ENCODE measurements at regions not wholly inside any gene's neighbourhood (a gene's known extent, or its start where the extent isn't known, plus 50 kb on each side); places are given as distances from the start of the nearest gene placed in this dataset.

GRCh38 chr6:71486461-71486860 is 197.8 kb downstream of the OGFRL1 start:
- no peak for TF ChIP-seq CTCF (IDR thresholded peaks at IDR 0.05)
- Mint-ChIP-seq H3K36me3 (no peaks in the 10 kb centered on the region), H3K4me1 (no peaks in the 10 kb centered on the region), H3K4me3 (no peak overlapping the region), H3K9me3 (peaks cover 0 to 3% (median 0%) of the 10 kb centered on the region in 7 donors), H3K27me3 (ENCODE audit: low read depth in 3 of 3) (peaks cover 0 to 4% (median 0%) of the 10 kb centered on the region in 3 donors), H3K27ac (no peak overlapping the region)
- Histone ChIP-seq H2AFZ (ENCODE audit: insufficient read depth, low read depth, low read length, poor library complexity, severe bottlenecking) (no peak overlapping the region), H3K4me2 (replicated peaks; ENCODE audit: extremely low read depth, low read length, poor library complexity, severe bottlenecking) (no peak overlapping the region), H3K9me3 (replicated peaks in 1 of 2; ENCODE audit: control insufficient read depth in 1 of 2, insufficient read depth in 1 of 2, low read length in 2 of 2) (no peaks in the 10 kb centered on the region), H3K27me3 (ENCODE audit: control insufficient read depth in 2 of 2, insufficient read depth in 2 of 2, low read length in 2 of 2) (no peaks in the 10 kb centered on the region), H3K4me1 (ENCODE audit: control insufficient read depth in 1 of 2, insufficient read depth in 2 of 2, low read length in 2 of 2) (no peaks in the 10 kb centered on the region), H3K4me3 (replicated peaks in 1 of 3; ENCODE audit: low read depth in 2 of 3, low read length in 3 of 3) (no peak overlapping the region), H4K20me1 (ENCODE audit: insufficient read depth, low read length) (no peaks in the 10 kb centered on the region), H3K27ac (ENCODE audit: low read depth in 1 of 2, low read length in 2 of 2) (no peak overlapping the region), H3K9ac (ENCODE audit: insufficient read depth, low read length, poor library complexity, severe bottlenecking) (no peak overlapping the region), H3K79me2 (ENCODE audit: insufficient read depth, low read length) (no peaks in the 10 kb centered on the region), H3K36me3 (replicated peaks in 1 of 2; ENCODE audit: control insufficient read depth in 1 of 2, insufficient read depth in 2 of 2, low read length in 2 of 2) (no peaks in the 10 kb centered on the region)
- no CpG with 5 or more reads among the region's 2 CpGs for WGBS (ENCODE audit: insufficient coverage)
- intact Hi-C loops (cut with micrococcal nuclease), result no loop called here
- no peak for DNase-seq

- DNase-seq, result no peak
- intact Hi-C loops (cut with micrococcal nuclease), result no loop called here
- Mint-ChIP-seq H3K36me3 (no peaks in the 10 kb centered on the region), H3K9me3 (peaks cover 0 to 1% (median 0%) of the 10 kb centered on the region in 7 donors), H3K27ac (no peak overlapping the region), H3K4me1 (no peaks in the 10 kb centered on the region), H3K4me3 (no peak overlapping the region), H3K27me3 (ENCODE audit: low read depth in 3 of 3) (peaks cover 0 to 4% (median 0%) of the 10 kb centered on the region in 3 donors)
- H3K27ac ChIP-seq (ENCODE audit: low read depth in 1 of 2, low read length in 2 of 2), result no peak overlapping the region
- H3K79me2 ChIP-seq (ENCODE audit: insufficient read depth, low read length), result no peaks in the 10 kb centered on the region
- no peaks in the 10 kb centered on the region for H3K36me3 ChIP-seq (replicated peaks in 1 of 2; ENCODE audit: control insufficient read depth in 1 of 2, insufficient read depth in 2 of 2, low read length in 2 of 2)
- no peak for TF ChIP-seq CTCF (IDR thresholded peaks at IDR 0.05)
- no peaks in the 10 kb centered on the region for H3K9me3 ChIP-seq (replicated peaks in 1 of 2; ENCODE audit: control insufficient read depth in 1 of 2, insufficient read depth in 1 of 2, low read length in 2 of 2)
- no peaks in the 10 kb centered on the region for H3K27me3 ChIP-seq (ENCODE audit: control insufficient read depth in 2 of 2, insufficient read depth in 2 of 2, low read length in 2 of 2)
- no peaks in the 10 kb centered on the region for H3K4me1 ChIP-seq (ENCODE audit: control insufficient read depth in 1 of 2, insufficient read depth in 2 of 2, low read length in 2 of 2)
- no peak overlapping the region for H2AFZ ChIP-seq (ENCODE audit: insufficient read depth, low read depth, low read length, poor library complexity, severe bottlenecking)
- 6% methylated on average over 2 of the region's 4 CpGs for WGBS (ENCODE audit: insufficient coverage)
- H3K4me2 ChIP-seq (replicated peaks; ENCODE audit: extremely low read depth, low read length, poor library complexity, severe bottlenecking), result no peak overlapping the region
- H3K4me3 ChIP-seq (replicated peaks in 1 of 3; ENCODE audit: low read depth in 2 of 3, low read length in 3 of 3), result no peak overlapping the region
- no peaks in the 10 kb centered on the region for H4K20me1 ChIP-seq (ENCODE audit: insufficient read depth, low read length)
- no peak overlapping the region for H3K9ac ChIP-seq (ENCODE audit: insufficient read depth, low read length, poor library complexity, severe bottlenecking)
These were observed 199.6 kb downstream of the OGFRL1 start for GRCh38 chr6:71488186-71488585.

Data from CD14-positive monocyte (primary cell).